Activated naive CD4-positive, alpha-beta T cell (primary cell): ENCODE measurements at regions not wholly inside any gene's neighbourhood (a gene's known extent, or its start where the extent isn't known, plus 50 kb on each side); places are given as distances from the start of the nearest gene placed in this dataset.
"Not testable (repeated sequence)": the region's sequence is repeated elsewhere in the genome, so short reads cannot be mapped to it uniquely, and the experiment has no call there.

Experiments
- DNase-seq, 4 experiments: peaks; one replicate each; lab custom pipeline; 2025; lab: John Stamatoyannopoulos, UW

- no peak for DNase-seq
Measured at GRCh38 chr1:197985351-197985750, 68.2 kb downstream of the LHX9 start.

- no peak for DNase-seq
Measured at GRCh38 chr1:197986817-197987216, 69.6 kb downstream of the LHX9 start.

DNA sequence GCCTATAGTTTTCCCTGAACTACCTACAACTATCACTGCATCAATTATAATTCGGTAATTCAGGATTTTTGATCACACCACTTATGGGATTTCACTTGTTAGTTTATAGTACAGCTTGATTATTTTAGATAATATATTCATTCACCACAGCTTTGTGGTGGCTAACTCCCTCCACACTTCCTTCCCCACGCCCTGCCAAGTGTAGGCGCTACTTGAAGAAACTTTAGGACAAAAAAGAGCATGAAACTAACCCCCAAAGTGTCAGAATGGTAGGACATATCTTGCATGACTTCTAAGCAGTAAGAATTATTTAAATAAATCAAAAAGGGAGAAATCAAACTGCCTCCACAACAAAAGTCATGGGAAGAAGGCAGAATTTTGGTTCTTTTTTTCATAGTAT is 70.1 kb downstream of the LHX9 start:
- DNase-seq = no peak

DNA sequence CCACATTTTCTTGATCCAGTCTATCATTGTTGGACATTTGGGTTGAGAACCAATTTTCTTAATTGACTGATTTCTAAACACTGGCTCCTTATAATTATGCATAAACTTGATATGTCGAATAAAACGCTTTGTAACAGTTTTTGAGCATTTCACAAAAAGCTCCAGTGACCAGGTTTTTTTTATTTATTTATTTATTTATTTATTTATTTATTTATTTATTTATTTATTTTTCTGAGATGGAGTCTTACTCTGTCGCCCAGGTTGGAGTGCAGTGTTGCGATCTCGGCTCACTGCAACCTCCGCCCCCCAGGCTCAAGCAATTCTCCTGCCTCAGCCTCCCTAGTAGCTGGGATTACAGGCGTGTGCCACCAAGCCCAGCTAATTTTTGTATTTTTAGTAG is 71.4 kb downstream of the LHX9 start:
- DNase-seq = not testable (repeated sequence)

DNA sequence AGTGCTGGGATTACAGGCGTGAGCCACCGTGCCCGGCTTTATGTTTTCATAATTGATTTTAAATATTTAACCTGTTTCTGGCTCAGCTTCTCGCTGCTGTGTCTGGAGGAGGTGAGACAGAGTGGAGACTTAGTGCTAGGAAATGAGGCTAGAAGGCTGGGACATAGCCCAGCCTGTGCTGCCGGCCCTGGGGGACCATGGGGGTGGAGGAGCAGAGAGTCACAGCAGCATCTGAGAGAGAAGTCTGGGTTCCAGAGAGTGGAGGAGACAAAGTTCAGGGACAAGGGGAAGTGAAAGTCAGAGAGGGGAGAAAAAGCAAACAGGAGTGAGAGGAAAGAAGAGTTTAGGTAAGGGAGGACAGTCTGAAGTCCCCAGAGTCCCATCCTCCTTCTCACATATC is 71.9 kb downstream of the LHX9 start:
- no peak for DNase-seq

GRCh38 chr1:197991594-197991993 is 74.4 kb downstream of the LHX9 start:
- DNase-seq = no peak

GRCh38 chr1:197994907-197995407 is 77.8 kb downstream of the LHX9 start:
- no peak for DNase-seq

- no peak for DNase-seq
Measured at GRCh38 chr1:197995408-197996258, 78.5 kb downstream of the LHX9 start.

- not testable (repeated sequence) for DNase-seq
Measured at GRCh38 chr1:197996259-197996512, 79.0 kb downstream of the LHX9 start.

DNA sequence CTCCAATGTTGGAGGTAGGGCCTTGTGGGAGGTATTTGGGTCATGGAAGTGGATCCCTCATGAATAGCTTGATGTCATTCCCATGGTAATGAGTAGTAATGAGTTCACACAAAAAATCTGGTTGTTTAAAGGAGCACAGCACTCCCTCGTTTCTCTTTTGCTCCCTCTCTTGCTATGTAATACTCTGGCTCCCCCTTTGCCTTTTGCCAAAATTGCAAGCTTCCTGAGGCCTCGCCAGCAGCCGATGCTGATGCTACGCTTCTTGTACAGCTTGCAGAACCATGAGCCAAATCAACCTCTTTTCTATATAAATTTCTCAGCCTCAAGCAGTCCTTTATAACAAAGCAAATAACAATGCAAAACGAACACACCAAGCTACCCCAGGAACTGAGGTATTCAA is 80.9 kb downstream of the LHX9 start:
- no peak for DNase-seq

DNA sequence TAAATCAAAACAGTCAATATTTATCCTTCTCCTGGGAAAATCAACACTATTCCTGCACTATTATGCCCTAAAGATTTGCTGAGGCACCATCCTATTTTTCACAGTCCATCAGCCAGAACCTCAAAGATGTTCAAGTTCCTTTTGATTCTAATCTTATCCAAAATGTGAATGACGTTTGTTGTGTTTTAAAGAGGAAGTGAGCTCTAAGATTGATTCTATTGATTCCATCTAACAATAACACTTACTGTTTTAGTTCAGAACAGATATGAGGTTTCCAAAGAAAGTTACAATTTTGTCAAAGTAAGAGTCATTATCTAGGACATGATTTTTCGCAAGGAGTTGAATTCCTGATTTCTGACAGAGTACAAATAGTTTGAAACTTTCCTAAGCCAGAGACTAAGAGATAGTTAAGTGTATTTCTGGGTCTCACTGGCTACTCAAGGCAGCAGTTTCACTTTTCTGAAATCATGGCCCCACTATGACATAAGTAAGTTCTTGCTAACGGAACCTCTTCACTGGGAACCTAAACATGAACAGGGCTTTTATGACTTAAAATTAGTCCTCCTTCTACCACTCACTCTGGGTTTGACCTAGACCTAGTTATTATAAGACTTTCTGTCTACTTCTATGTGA is 84.7 kb downstream of the LHX9 start:
- no peak for DNase-seq

DNA sequence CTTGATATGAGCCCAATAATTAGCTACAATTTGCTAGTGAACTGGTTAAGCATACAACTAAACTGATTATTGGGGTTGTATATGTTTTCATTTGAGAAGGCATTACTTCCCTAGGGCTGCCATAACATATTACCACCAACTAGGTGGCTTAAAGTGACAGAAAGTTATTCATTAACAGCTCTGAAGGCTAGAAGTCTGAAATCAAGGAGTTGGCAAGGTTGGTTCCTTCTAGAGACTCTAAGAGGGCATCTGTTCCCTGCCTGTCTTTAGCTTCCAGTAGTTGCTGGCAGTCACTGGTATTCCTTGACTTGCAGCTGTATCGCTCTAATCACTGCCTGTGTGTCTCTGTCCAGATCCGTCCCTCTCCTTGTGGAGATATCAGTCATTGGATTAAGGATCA is 86.3 kb downstream of the LHX9 start:
- no peak for DNase-seq

DNA sequence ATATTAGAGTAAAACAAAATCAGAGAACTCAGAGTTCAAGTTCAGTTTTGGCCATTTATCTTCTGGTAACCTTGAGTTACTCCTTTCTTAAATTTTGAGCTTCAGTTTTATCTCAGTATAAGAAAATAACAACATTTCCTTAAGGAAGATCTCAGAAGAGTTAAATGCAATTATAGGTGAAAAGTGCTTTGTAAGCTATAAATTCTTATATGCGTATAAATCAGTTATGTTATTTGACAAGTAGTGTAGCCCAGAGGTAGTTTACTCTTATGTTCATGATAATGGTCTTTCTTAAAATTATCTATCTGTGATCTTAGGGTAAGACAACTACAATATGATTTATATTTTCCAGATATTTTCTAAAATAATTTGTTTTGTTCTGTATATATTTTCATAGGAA is 89.8 kb downstream of the LHX9 start:
- DNase-seq = no peak

GRCh38 chr1:198007687-198008607 is 90.8 kb downstream of the LHX9 start:
- no peak for DNase-seq

GRCh38 chr1:198014355-198014754 is 97.2 kb downstream of the LHX9 start:
- DNase-seq = no peak

- DNase-seq = no peak
Measured at GRCh38 chr1:198015309-198015708, 98.1 kb downstream of the LHX9 start.

GRCh38 chr1:198018529-198018928 is 101.4 kb downstream of the LHX9 start:
- no peak for DNase-seq

DNA sequence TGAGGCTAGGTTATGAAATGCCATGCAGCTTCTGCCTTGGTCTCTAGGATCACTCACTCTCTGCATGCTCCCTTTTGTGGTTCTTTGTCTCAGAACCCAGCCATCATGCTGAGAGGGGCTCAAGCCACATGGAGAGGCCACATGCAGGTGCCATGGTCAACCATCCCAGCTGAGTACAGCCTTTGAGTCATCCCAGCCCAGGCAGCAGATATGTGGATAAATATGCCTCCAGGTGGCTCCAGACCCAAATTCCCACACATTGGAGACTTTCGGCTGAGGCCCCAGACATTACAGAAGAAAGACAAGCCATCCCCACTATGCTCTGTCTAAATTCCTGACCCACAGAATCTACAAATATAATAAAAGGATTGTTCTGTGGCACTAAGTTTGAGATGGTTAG is 102.0 kb downstream of the LHX9 start:
- no peak for DNase-seq

DNA sequence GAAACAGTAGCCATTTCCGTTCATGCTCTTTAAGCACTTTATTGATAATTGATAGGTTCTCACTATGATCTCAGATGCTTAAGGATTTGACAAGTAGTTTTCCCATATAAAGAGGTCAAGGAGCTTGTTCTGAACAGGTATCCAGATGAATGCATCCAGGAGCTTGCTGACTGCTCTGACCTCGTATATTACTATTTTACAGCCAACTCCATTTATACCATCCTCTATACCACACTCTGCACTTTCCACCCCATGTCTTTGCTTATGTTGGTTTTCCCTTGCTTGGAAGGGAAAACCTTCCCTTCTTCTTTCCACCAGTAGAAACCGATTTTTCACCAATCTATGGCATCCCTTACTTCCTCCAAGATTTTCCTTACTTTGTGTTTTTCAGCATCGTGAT is 107.2 kb downstream of the LHX9 start:
- DNase-seq = no peak

- no peak for DNase-seq
Measured at GRCh38 chr1:198024782-198025181, 107.6 kb downstream of the LHX9 start.

DNA sequence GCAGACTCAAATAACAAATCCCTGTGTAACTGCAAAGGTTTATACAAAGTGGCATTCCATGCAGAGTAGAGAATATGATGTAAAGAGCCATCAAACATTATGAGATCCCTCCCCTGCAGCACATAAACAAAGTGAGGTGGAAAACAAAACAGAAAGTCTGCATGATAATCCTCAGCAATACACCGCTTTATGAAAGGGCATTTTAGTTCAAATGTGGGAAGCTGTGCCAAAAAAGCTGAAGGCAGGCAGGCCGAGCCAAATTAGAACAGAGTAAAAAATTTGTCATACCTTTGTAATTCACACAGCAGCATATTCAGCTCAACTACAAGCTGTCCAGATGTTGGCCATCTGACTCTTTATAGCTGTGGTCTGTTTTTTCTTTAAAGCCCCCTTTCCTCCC is 113.5 kb downstream of the LHX9 start:
- no peak for DNase-seq

GRCh38 chr1:198031086-198031485 is 113.9 kb downstream of the LHX9 start:
- no peak for DNase-seq

- DNase-seq = no peak
Measured at GRCh38 chr1:198032668-198033067, 115.5 kb downstream of the LHX9 start.
